ENCODE measurements at regions not wholly inside any gene's neighbourhood (a gene's known extent, or its start where the extent isn't known, plus 50 kb on each side); places are given as distances from the start of the nearest gene placed in this dataset.

- TF ChIP-seq CTCF (IDR thresholded peaks at IDR 0.05; ENCODE audit: borderline replicate concordance, extremely low read depth, low read length, poor library complexity, severe bottlenecking): no peak
- no peak for TF ChIP-seq EZH2 (IDR thresholded peaks at IDR 0.05; ENCODE audit: borderline replicate concordance, low read depth, low read length, severe bottlenecking)
Measured at GRCh38 chr2:139864821-139865302, 1084.7 kb upstream of the NXPH2 start.

Data from DND-41 (cell line).